MM.1S (cell line): ENCODE measurements at regions not wholly inside any gene's neighbourhood (a gene's known extent, or its start where the extent isn't known, plus 50 kb on each side); places are given as distances from the start of the nearest gene placed in this dataset.

Source experiments
- DNase-seq: peaks from one replicate; pipeline ENCODE4 v3.0.0-alpha.2; 2015
- H2AFZ ChIP-seq: fragments of 300-600 bp; sonication (generic); 2 replicates; pipeline ENCODE4 v1.6.0; 2016; ENCODE audit warnings: antibody characterized with exemption, low read length
- H3F3A ChIP-seq: fragments of 300-600 bp; sonication (generic); 2 replicates; pipeline ENCODE4 v1.6.1; 2016; ENCODE audit warnings: mild to moderate bottlenecking, antibody characterized with exemption, low read length, moderate library complexity, mixed read lengths; ENCODE audit not compliant: insufficient read depth
- H3K27ac ChIP-seq: fragments of 300-600 bp; sonication (generic); 2 replicates; pipeline ENCODE4 v1.5.1; 2016; ENCODE audit warnings: mild to moderate bottlenecking, low read length
- H3K27me3 ChIP-seq: fragments of 300-600 bp; sonication (generic); replicated peaks from 2 replicates; pipeline ENCODE4 v1.6.0; 2016; ENCODE audit warnings: low read length; ENCODE audit not compliant: insufficient read depth
- H3K36me3 ChIP-seq: fragments of 300-600 bp; sonication (generic); replicated peaks from 2 replicates; pipeline ENCODE4 v1.6.1; 2016; ENCODE audit warnings: mild to moderate bottlenecking, low read length, mixed read lengths; ENCODE audit not compliant: insufficient read depth
- H3K4me1 ChIP-seq: fragments of 300-600 bp; sonication (generic); 2 replicates; pipeline ENCODE4 v1.6.1; 2016; ENCODE audit warnings: low read length, mixed read lengths
- H3K4me2 ChIP-seq: fragments of 300-600 bp; sonication (generic); 2 replicates; pipeline ENCODE4 v1.6.0; 2016; ENCODE audit warnings: low read depth, low read length
- H3K4me3 ChIP-seq: fragments of 300-600 bp; sonication (generic); 2 replicates; pipeline ENCODE4 v1.5.1; 2016; ENCODE audit warnings: low read length, mixed read lengths
- H3K79me2 ChIP-seq: fragments of 300-600 bp; sonication (generic); 2 replicates; pipeline ENCODE4 v1.6.1; 2016; ENCODE audit warnings: mixed run types, low read length, mixed read lengths
- H3K9ac ChIP-seq: fragments of 300-600 bp; sonication (generic); 2 replicates; pipeline ENCODE4 v1.6.1; 2016; ENCODE audit warnings: low read length, mixed read lengths
- H3K9me2 ChIP-seq: fragments of 300-600 bp; sonication (generic); replicated peaks from 2 replicates; pipeline ENCODE4 v1.6.1; 2016; ENCODE audit warnings: mild to moderate bottlenecking, low read length, mixed read lengths; ENCODE audit not compliant: insufficient read depth
- H3K9me3 ChIP-seq: fragments of 300-600 bp; sonication (generic); replicated peaks from 2 replicates; pipeline ENCODE4 v1.6.1; 2016; ENCODE audit warnings: mild to moderate bottlenecking, low read length, mixed read lengths; ENCODE audit not compliant: insufficient read depth
- H4K20me1 ChIP-seq: fragments of 300-600 bp; sonication (generic); 2 replicates; pipeline ENCODE4 v1.6.1; 2016; ENCODE audit warnings: mild to moderate bottlenecking, low read length, moderate library complexity, mixed read lengths; ENCODE audit not compliant: insufficient read depth
- CTCF ChIP-seq: fragments of 300-600 bp; sonication (generic); IDR thresholded peaks from 2 replicates; pipeline ENCODE4 v1.5.1; 2016; ENCODE audit warnings: antibody characterized with exemption, low read length, mixed read lengths
- EZH2 ChIP-seq: fragments of 300-600 bp; sonication (generic); optimal IDR thresholded peaks from 2 replicates; pipeline ENCODE3; 2017; ENCODE audit warnings: low read depth, mild to moderate bottlenecking, antibody characterized with exemption, low read length, mixed read lengths
- EZH2phosphoT487 ChIP-seq: fragments of 300-600 bp; sonication (generic); IDR thresholded peaks from 2 replicates; pipeline ENCODE4 v1.6.1; 2018; ENCODE audit warnings: antibody characterized with exemption, low read length

GRCh38 chr6:103791458-103791857 lies 1068.3 kb downstream of the HACE1 start:
- H3K27ac ChIP-seq = no peak overlapping the region
- H3F3A ChIP-seq = no peaks in the 10 kb centered on the region

GRCh38 chr6:103784117-103784516 lies 1075.6 kb downstream of the HACE1 start:
- TF ChIP-seq EZH2 (no peak), EZH2phosphoT487 (no peak), CTCF (no peak)
- H3K27me3 ChIP-seq = no peaks in the 10 kb centered on the region
- H3F3A ChIP-seq = no peaks in the 10 kb centered on the region
- H3K4me3 ChIP-seq = no peak overlapping the region
- no peak overlapping the region for H3K9ac ChIP-seq
- H3K36me3 ChIP-seq = no peaks in the 10 kb centered on the region
- H3K79me2 ChIP-seq = no peaks in the 10 kb centered on the region
- H3K27ac ChIP-seq = no peak overlapping the region
- no peak overlapping the region for H2AFZ ChIP-seq
- no peak for DNase-seq
- H4K20me1 ChIP-seq = no peaks in the 10 kb centered on the region
- H3K4me2 ChIP-seq = no peak overlapping the region
- no peaks in the 10 kb centered on the region for H3K9me2 ChIP-seq
- no peaks in the 10 kb centered on the region for H3K4me1 ChIP-seq
- H3K9me3 ChIP-seq = no peaks in the 10 kb centered on the region

More at GRCh38 chr6:103791458-103791857, 1068.3 kb downstream of the HACE1 start:
- no peaks in the 10 kb centered on the region for H3K9me2 ChIP-seq
- H3K36me3 ChIP-seq = no peaks in the 10 kb centered on the region
- TF ChIP-seq EZH2phosphoT487 = no peak
- TF ChIP-seq EZH2 = no peak
- no peak for TF ChIP-seq CTCF
- no peak for DNase-seq
- no peaks in the 10 kb centered on the region for H3K27me3 ChIP-seq
- no peak overlapping the region for H3K4me2 ChIP-seq
- no peak overlapping the region for H2AFZ ChIP-seq
- no peak overlapping the region for H3K4me3 ChIP-seq
- H4K20me1 ChIP-seq = no peaks in the 10 kb centered on the region
- H3K4me1 ChIP-seq = no peaks in the 10 kb centered on the region
- H3K9ac ChIP-seq = no peak overlapping the region
- no peaks in the 10 kb centered on the region for H3K79me2 ChIP-seq
- H3K9me3 ChIP-seq = no peaks in the 10 kb centered on the region

GRCh38 chr6:103783329-103783728 lies 1076.4 kb downstream of the HACE1 start:
- Histone ChIP-seq H3K27ac (no peak overlapping the region), H3K9me2 (no peaks in the 10 kb centered on the region), H3K4me2 (no peak overlapping the region), H4K20me1 (no peaks in the 10 kb centered on the region), H3K79me2 (no peaks in the 10 kb centered on the region), H2AFZ (0 out of 2 replicates have a peak overlapping the region, but pooled peaks have one; percentile 35), H3K9me3 (no peaks in the 10 kb centered on the region), H3F3A (no peaks in the 10 kb centered on the region), H3K9ac (no peak overlapping the region), H3K4me1 (no peaks in the 10 kb centered on the region), H3K27me3 (no peaks in the 10 kb centered on the region), H3K36me3 (no peaks in the 10 kb centered on the region), H3K4me3 (no peak overlapping the region)
- TF ChIP-seq EZH2 (no peak), EZH2phosphoT487 (no peak)
- peak; percentile 47 for DNase-seq

- Histone ChIP-seq H3K4me3 (no peak overlapping the region), H3K27ac (no peak overlapping the region)
Measured at GRCh38 chr6:103769431-103769830, 1090.3 kb downstream of the HACE1 start.

More at GRCh38 chr6:103769431-103769830, 1090.3 kb downstream of the HACE1 start:
- H2AFZ ChIP-seq = no peak overlapping the region
- TF ChIP-seq CTCF (no peak), EZH2phosphoT487 (no peak), EZH2 (no peak)
- no peaks in the 10 kb centered on the region for H3K79me2 ChIP-seq
- H3K9me3 ChIP-seq = no peaks in the 10 kb centered on the region
- no peaks in the 10 kb centered on the region for H4K20me1 ChIP-seq
- H3K36me3 ChIP-seq = no peaks in the 10 kb centered on the region
- H3K4me2 ChIP-seq = no peak overlapping the region
- no peaks in the 10 kb centered on the region for H3K27me3 ChIP-seq
- H3K9ac ChIP-seq = no peak overlapping the region
- H3F3A ChIP-seq = no peaks in the 10 kb centered on the region
- DNase-seq = no peak
- H3K9me2 ChIP-seq = no peaks in the 10 kb centered on the region
- H3K4me1 ChIP-seq = no peaks in the 10 kb centered on the region
